Liver (tissue), 8 donors: ENCODE measurements at regions not wholly inside any gene's neighbourhood (a gene's known extent, or its start where the extent isn't known, plus 50 kb on each side); places are given as distances from the start of the nearest gene placed in this dataset.

Experiments used
- DNase-seq: peaks from one replicate; pipeline ENCODE4 v3.0.0-alpha.2; 2017; ENCODE audit warnings: low spot score
- H3K27ac ChIP-seq, 2 donors: one replicate each; pipeline ENCODE4 v1.7.0; 2013; ENCODE audit warnings: inconsistent platforms in 2 of 2, low read length in 2 of 2, control low read depth in 1 of 2, low read depth in 1 of 2, mild to moderate bottlenecking in 1 of 2
- H3K27me3 ChIP-seq, 4 donors: one replicate each; pipeline versions ENCODE4 v1.6.1 to v1.7.0; 2013; ENCODE audit warnings: low read length in 3 of 4, inconsistent platforms in 1 of 4, mild to moderate bottlenecking in 1 of 4, moderate library complexity in 1 of 4; ENCODE audit not compliant: control insufficient read depth in 4 of 4, insufficient read depth in 4 of 4
- H3K36me3 ChIP-seq, 4 donors: one replicate each; pipeline versions ENCODE4 v1.6.1 to v1.7.0; 2013; ENCODE audit warnings: low read length in 3 of 4, mild to moderate bottlenecking in 3 of 4, low read depth in 1 of 4, moderate library complexity in 1 of 4; ENCODE audit not compliant: control insufficient read depth in 4 of 4, insufficient read depth in 3 of 4
- H3K4me1 ChIP-seq, 4 donors: one replicate each; pipeline versions ENCODE4 v1.6.1 to v1.7.0; 2013; ENCODE audit warnings: low read length in 3 of 4, mild to moderate bottlenecking in 3 of 4, moderate library complexity in 1 of 4; ENCODE audit not compliant: control insufficient read depth in 4 of 4, insufficient read depth in 4 of 4
- H3K4me3 ChIP-seq, 3 donors: one replicate each; pipeline versions ENCODE4 v1.6.1 to v1.7.0; 2013; ENCODE audit warnings: low read length in 3 of 3, control low read depth in 1 of 3, low read depth in 1 of 3, mild to moderate bottlenecking in 1 of 3
- H3K9ac ChIP-seq, 2 donors: one replicate each; pipeline ENCODE4 v1.7.0; 2013; ENCODE audit warnings: low read length in 2 of 2, mild to moderate bottlenecking in 2 of 2, moderate library complexity in 2 of 2, control low read depth in 1 of 2, low read depth in 1 of 2
- H3K9me3 ChIP-seq, 4 donors: one replicate each; pipeline versions ENCODE4 v1.6.1 to v1.7.0; 2013; ENCODE audit warnings: low read length in 3 of 4; ENCODE audit not compliant: control insufficient read depth in 4 of 4
- CTCF ChIP-seq: fragments of 150-350 bp; IDR thresholded peaks from 2 replicates; pipeline ENCODE4 v1.5.1; 2017; ENCODE audit warnings: improper control_type of control experiment, low read depth, low read length; ENCODE audit not compliant: missing input control
- FOXA1 ChIP-seq: IDR thresholded peaks from 2 replicates; pipeline ENCODE4 v1.6.1; 2016; ENCODE audit warnings: antibody characterized with exemption
- FOXA2 ChIP-seq: IDR thresholded peaks from 2 replicates; pipeline ENCODE4 v1.6.1; 2016; ENCODE audit warnings: antibody characterized with exemption
- HNF4A ChIP-seq, 2 donors: conservative IDR thresholded peaks; 2 replicates each; pipeline ENCODE4 v1.6.1; 2016; ENCODE audit warnings: antibody characterized with exemption in 2 of 2, mild to moderate bottlenecking in 2 of 2
- HNF4G ChIP-seq: IDR thresholded peaks from 2 replicates; pipeline ENCODE4 v1.6.1; 2016; ENCODE audit warnings: antibody characterized with exemption
- JUND ChIP-seq, 2 donors: IDR thresholded peaks; 2 replicates each; pipeline ENCODE4 v1.6.1; 2016; ENCODE audit warnings: antibody characterized with exemption in 2 of 2
- NR2F2 ChIP-seq: IDR thresholded peaks from 2 replicates; pipeline ENCODE4 v1.6.1; 2016; ENCODE audit warnings: antibody characterized with exemption
- RXRA ChIP-seq, 2 donors: IDR thresholded peaks; 2 replicates each; pipeline ENCODE4 v1.6.1; 2017 to 2018; ENCODE audit warnings: antibody characterized with exemption in 2 of 2, mild to moderate bottlenecking in 1 of 2
- TAF1 ChIP-seq: conservative IDR thresholded peaks from 2 replicates; pipeline ENCODE4 v1.6.1; 2016; ENCODE audit warnings: antibody characterized with exemption, mild to moderate bottlenecking
- YY1 ChIP-seq: IDR thresholded peaks from 2 replicates; pipeline ENCODE4 v1.6.1; 2016; ENCODE audit warnings: antibody characterized with exemption, mild to moderate bottlenecking
- ZBTB33 ChIP-seq: IDR thresholded peaks from 2 replicates; pipeline ENCODE4 v1.6.1; 2016; ENCODE audit warnings: antibody characterized with exemption
- WGBS: extraction: QIAGEN DNeasy Blood & Tissue Kit; methylation state at CpG from one replicate; pipeline ENCODE4 v1.1.7; 2013; 5-methylcytosine and 5-hydroxymethylcytosine counted together
- donor health status: healthy.
- donor health status: healthy.
- donor health status: healthy.
- donor health status: healthy.
- donor health status: healthy.

GRCh38 chr14:101497684-101498525 is 63.4 kb upstream of the DIO3 start:
- TF ChIP-seq CTCF: no peak
- TF ChIP-seq RXRA (IDR thresholded peaks at IDR 0.05): no peak
- TF ChIP-seq HNF4G: no peak
- TF ChIP-seq FOXA1: no peak
- no peak for TF ChIP-seq NR2F2

GRCh38 chr14:101498526-101498860 is 62.8 kb upstream of the DIO3 start:
- H3K4me3 ChIP-seq: no peak overlapping the region
- no peak overlapping the region for H3K27ac ChIP-seq
- no peak overlapping the region for H3K9ac ChIP-seq
- DNase-seq: no peak
- no peaks in the 10 kb centered on the region for H3K27me3 ChIP-seq
- TF ChIP-seq CTCF: no peak
- no peak for TF ChIP-seq RXRA (IDR thresholded peaks at IDR 0.05)
- 96% methylated on average over 6 of the region's 6 CpGs for WGBS
- no peaks in the 10 kb centered on the region for H3K9me3 ChIP-seq
- H3K4me1 ChIP-seq: peaks cover 9 to 35% (median 30%) of the 10 kb centered on the region in 4 donors
- no peaks in the 10 kb centered on the region for H3K36me3 ChIP-seq

More at GRCh38 chr14:101497684-101498525, 63.4 kb upstream of the DIO3 start:
- Histone ChIP-seq H3K9ac (no peak overlapping the region), H3K4me3 (no peak overlapping the region), H3K36me3 (no peaks in the 10 kb centered on the region), H3K27me3 (no peaks in the 10 kb centered on the region), H3K9me3 (no peaks in the 10 kb centered on the region), H3K27ac (no peak overlapping the region), H3K4me1 (peaks cover 9 to 35% (median 30%) of the 10 kb centered on the region in 4 donors)
- WGBS: 88% methylated on average over 23 of the region's 23 CpGs
- DNase-seq: no peak

GRCh38 chr14:101499080-101499479 is 62.2 kb upstream of the DIO3 start:
- Histone ChIP-seq H3K27ac (no peak overlapping the region), H3K36me3 (no peaks in the 10 kb centered on the region), H3K9ac (no peak overlapping the region), H3K9me3 (no peaks in the 10 kb centered on the region), H3K27me3 (no peaks in the 10 kb centered on the region), H3K4me3 (no peak overlapping the region), H3K4me1 (peaks cover 9 to 35% (median 30%) of the 10 kb centered on the region in 4 donors)
- 61% methylated on average over 11 of the region's 11 CpGs for WGBS
- TF ChIP-seq JUND (IDR thresholded peaks at IDR 0.05): no peak
- no peak for TF ChIP-seq ZBTB33
- TF ChIP-seq TAF1: no peak
- no peak for TF ChIP-seq NR2F2
- peak in 1 of 2 donors; percentile 13 for TF ChIP-seq HNF4A (conservative IDR thresholded peaks at IDR 0.05)
- no peak for TF ChIP-seq FOXA2
- TF ChIP-seq YY1: no peak
- no peak for DNase-seq
